K562 (cell line): ENCODE measurements at regions not wholly inside any gene's neighbourhood (a gene's known extent, or its start where the extent isn't known, plus 50 kb on each side); places are given as distances from the start of the nearest gene placed in this dataset.

Source experiments
- ATAC-seq: fragments of 200-7000 bp; cut with Tn5 transposase; 3 replicates; pipeline ENCODE4 v1.9.1; 2020; ENCODE audit warnings: moderate library complexity
- BruUV-seq: library from RNA; stranded (reverse); fragments of 400-500 nt; replicated peaks from 2 replicates; lab custom pipeline; 2021; lab: Mats Ljungman, UMichigan
- CTCF ChIA-PET: fragments of 300-600 bp; formaldehyde crosslinking; extraction: SDS; loops from one replicate; lab custom pipeline; 2021; ENCODE audit warnings: low intra/inter-chr PET ratio; lab: Yijun Ruan, JAX
- POLR2A ChIA-PET: fragments of 300-600, 350-650 bp; sonication (Branson Sonifier 250); formaldehyde crosslinking; extraction: SDS; loops from one replicate; lab custom pipeline; 2021; ENCODE audit warnings: antibody characterized with exemption, inconsistent platforms; lab: Yijun Ruan, JAX
- DNase-seq, 4 experiments: peaks; one replicate each; pipeline versions ENCODE4 v3.0.0 to v3.0.0-alpha.2; 2011 to 2018; ENCODE audit warnings: low spot score in 3 of 4, mixed read lengths in 3 of 4; ENCODE audit errors: extremely low read depth in 1 of 4
- FAIRE-seq: peaks from 2 replicates; lab custom pipeline; 2011; peaks lifted over from hg19 to GRCh38; lab: Jason Lieb, UNC
- H2AFZ ChIP-seq: 2 replicates; pipeline ENCODE4 v1.6.0; 2011; ENCODE audit warnings: low read depth, low read length, control low read depth, inconsistent platforms
- H3K27ac ChIP-seq: fragments of 200-600 bp; 3 replicates; pipeline ENCODE4 v1.8.0; 2011; ENCODE audit warnings: low read depth, mild to moderate bottlenecking, control low read depth, inconsistent platforms, low read length, moderate library complexity, mixed read lengths; ENCODE audit errors: extremely low read depth
- H3K27me3 ChIP-seq, 2 experiments: fragments of 300-600 bp in 1 of 2; 2 replicates in 1 of 2; 3 replicates in 1 of 2; pipeline versions ENCODE4 v1.6.0 to v1.8.0; 2011; ENCODE audit warnings: inconsistent platforms in 2 of 2, low read length in 2 of 2, mild to moderate bottlenecking in 1 of 2, mixed read lengths in 1 of 2, moderate library complexity in 1 of 2; ENCODE audit not compliant: control insufficient read depth in 2 of 2, insufficient read depth in 2 of 2
- H3K36me3 ChIP-seq: fragments of 300-600 bp; 3 replicates; pipeline ENCODE4 v1.8.0; 2011; ENCODE audit warnings: mild to moderate bottlenecking, low read length, inconsistent platforms; ENCODE audit not compliant: control insufficient read depth, insufficient read depth
- H3K4me1 ChIP-seq, 2 experiments: fragments of 200-600 bp in 1 of 2; replicated peaks in 1 of 2; 2 replicates in 1 of 2; 3 replicates in 1 of 2; pipeline versions ENCODE4 v1.5.1 to v1.8.0; 2011; ENCODE audit warnings: inconsistent platforms in 2 of 2, low read length in 2 of 2, mild to moderate bottlenecking in 1 of 2, mixed read lengths in 1 of 2, moderate library complexity in 1 of 2; ENCODE audit not compliant: control insufficient read depth in 2 of 2, insufficient read depth in 2 of 2
- H3K4me2 ChIP-seq: 2 replicates; pipeline ENCODE4 v1.6.1; 2011; ENCODE audit warnings: low read length, control low read depth, inconsistent platforms, mixed read lengths; ENCODE audit not compliant: insufficient read depth
- H3K4me3 ChIP-seq: fragments of 200-600 bp; sonication (generic), shearing (Covaris generic); 2 replicates; pipeline ENCODE4 v1.5.1; 2016; ENCODE audit warnings: control low read depth, inconsistent platforms
- H3K79me2 ChIP-seq: fragments of 200-600 bp; 3 replicates; pipeline ENCODE4 v1.8.0; 2011; ENCODE audit warnings: low read length, inconsistent platforms; ENCODE audit not compliant: control insufficient read depth, insufficient read depth
- H3K9ac ChIP-seq, 2 experiments: 2 replicates each; pipeline versions ENCODE4 v1.6.0 to v1.6.1; 2011; ENCODE audit warnings: low read depth in 2 of 2, low read length in 2 of 2, control low read depth in 1 of 2, inconsistent platforms in 1 of 2, mild to moderate bottlenecking in 1 of 2, mixed read lengths in 1 of 2; ENCODE audit not compliant: insufficient read depth in 1 of 2
- H3K9me1 ChIP-seq: one replicate; pipeline ENCODE4 v1.6.0; 2011; ENCODE audit warnings: inconsistent platforms, mild to moderate bottlenecking, low read length, moderate library complexity; ENCODE audit not compliant: control insufficient read depth, insufficient read depth
- H3K9me3 ChIP-seq: replicated peaks from 2 replicates; pipeline ENCODE4 v1.5.1; 2011; ENCODE audit warnings: low read depth, low read length, inconsistent platforms; ENCODE audit not compliant: control insufficient read depth, insufficient read depth
- H4K20me1 ChIP-seq: replicated peaks from 2 replicates; pipeline ENCODE4 v1.6.1; 2011; ENCODE audit warnings: low read length, inconsistent platforms, mixed read lengths; ENCODE audit not compliant: control insufficient read depth, insufficient read depth
- POLR3A ChIP-seq: IDR thresholded peaks from 2 replicates; pipeline ENCODE4 v1.6.1; 2011; ENCODE audit warnings: borderline replicate concordance, mild to moderate bottlenecking, moderate library complexity; ENCODE audit not compliant: insufficient read length, insufficient read depth; ENCODE audit errors: extremely low read depth
- RB1 ChIP-seq: fragments of 450-650 bp; IDR thresholded peaks from 2 replicates; pipeline ENCODE4 v1.6.1; 2017; ENCODE audit warnings: low read depth, mild to moderate bottlenecking
- RBM25 ChIP-seq: fragments of 200-400 bp; formaldehyde crosslinking; IDR thresholded peaks from 2 replicates; pipeline ENCODE4 v1.6.1; 2018; ENCODE audit warnings: low read length, low read depth, moderate library complexity; ENCODE audit not compliant: severe bottlenecking
- SAP30 ChIP-seq: fragments of 200-600 bp; sonication (generic); IDR thresholded peaks from 2 replicates; pipeline ENCODE4 v1.6.1; 2012; ENCODE audit warnings: borderline replicate concordance, low read depth, mild to moderate bottlenecking, moderate library complexity, low read length, control low read depth, inconsistent platforms; ENCODE audit not compliant: insufficient read depth, poor library complexity, severe bottlenecking
- WGBS: fragments of 100-300 bp; shearing (Covaris generic); methylation state at CpG from one replicate; pipeline ENCODE4 v1.1.6; 2016; ENCODE audit warnings: low coverage, mixed read lengths; ENCODE audit not compliant: insufficient coverage; ENCODE audit errors: missing lambda C conversion rate; 5-methylcytosine and 5-hydroxymethylcytosine counted together
- in situ Hi-C: fragments of 300-500 bp; cut with MboI; formaldehyde crosslinking; loops from 4 replicates; pipeline ENCODE4 v1.15.0; 2018; ENCODE audit warnings: inconsistent platforms, mixed read lengths
- intact Hi-C: fragments of 100-400 bp; cut with micrococcal nuclease; formaldehyde crosslinking; loops from 2 replicates; pipeline ENCODE4 v1.14.2; 2022
- TF ChIP-seq, protein P1 (sequence below): fragments of 450-650 bp; IDR thresholded peaks from 2 replicates; pipeline ENCODE4 v1.6.1; 2014; ENCODE audit warnings: low read depth, mild to moderate bottlenecking, moderate library complexity, borderline replicate concordance
- TF ChIP-seq, protein P2 (sequence below): fragments of 450-650 bp; formaldehyde crosslinking; IDR thresholded peaks from 2 replicates; pipeline ENCODE4 v1.4.0; 2022; ENCODE audit warnings: mild to moderate bottlenecking, moderate library complexity
- TF ChIP-seq, protein P3 (sequence below), 2 experiments: fragments of 450-650 bp in 1 of 2; sonication (generic) in 1 of 2; formaldehyde crosslinking; conservative IDR thresholded peaks; 2 replicates each; pipeline versions ENCODE4 v1.4.0 to v1.8.1; 2020 to 2022; ENCODE audit warnings: mild to moderate bottlenecking in 1 of 2, missing genetic modification reagents in 1 of 2
- TF ChIP-seq, protein P4 (sequence below): sonication (generic); formaldehyde crosslinking; IDR thresholded peaks from 2 replicates; pipeline ENCODE4 v1.8.1; 2023; ENCODE audit warnings: mild to moderate bottlenecking, missing genetic modification reagents

DNA sequence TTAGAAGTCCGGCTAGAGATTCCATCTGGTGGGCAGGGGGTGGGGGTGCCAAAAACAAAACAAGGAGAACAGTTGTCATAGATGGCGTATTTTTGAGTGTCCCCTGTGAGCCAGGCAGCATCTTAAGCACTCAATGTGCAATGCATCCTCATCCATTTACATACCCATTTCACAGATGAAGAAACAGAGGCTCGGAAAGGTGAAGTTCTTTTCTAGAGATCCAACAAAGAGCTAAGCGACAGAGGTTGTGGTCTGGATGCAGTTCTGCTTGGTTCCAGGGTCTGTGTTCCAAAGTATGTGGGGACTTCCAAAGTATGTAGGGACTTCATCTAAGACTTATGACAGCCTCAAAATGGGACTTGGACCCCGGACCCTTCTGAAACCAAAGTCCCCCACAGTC is 277.8 kb downstream of the MN1 start:
- in situ Hi-C loops (no loop called here), intact Hi-C loops (no loop called here)
- Histone ChIP-seq H3K4me1 (no peaks in the 10 kb centered on the region), H3K4me3 (no peak overlapping the region), H3K9me1 (no peaks in the 10 kb centered on the region), H3K27me3 (peaks cover 0 to 4% of the 10 kb centered on the region in 2 experiments; a peak in 1 of 5 replicates), H3K9me3 (no peaks in the 10 kb centered on the region), H2AFZ (no peak overlapping the region), H4K20me1 (no peaks in the 10 kb centered on the region), H3K4me2 (no peak overlapping the region), H3K9ac (no peak overlapping the region), H3K36me3 (no peaks in the 10 kb centered on the region), H3K79me2 (no peaks in the 10 kb centered on the region), H3K27ac (no peak overlapping the region)
- FAIRE-seq (no peak), DNase-seq (no peak), ATAC-seq (no peak)
- BruUV-seq, result no TSS peak
- CTCF ChIA-PET, result no interaction called here
- 0% methylated on average over 5 of the region's 5 CpGs for WGBS
- POLR2A ChIA-PET, result no interaction called here
- TF ChIP-seq RB1, result no peak
- peak; percentile 59 for TF ChIP-seq RBM25

DNA sequence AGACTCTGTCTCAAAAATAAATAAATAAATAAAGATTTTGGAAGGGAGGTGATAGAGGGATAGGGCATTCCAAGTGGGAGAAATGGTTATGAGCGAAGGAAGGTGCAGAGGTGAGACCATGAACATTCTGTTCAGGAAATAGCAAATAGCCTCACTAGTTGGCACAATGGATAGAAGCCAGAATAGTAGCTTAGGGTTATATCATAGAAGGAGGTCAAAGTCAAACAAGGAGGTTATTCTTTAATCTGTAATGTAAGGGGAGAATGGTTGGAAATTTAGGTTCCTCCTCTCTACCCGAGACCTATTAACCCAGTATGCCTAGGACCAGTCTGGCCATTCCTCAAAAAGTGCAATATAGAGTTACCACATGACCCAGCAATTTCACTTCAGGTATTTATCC is 275.8 kb downstream of the MN1 start:
- no peaks in the 10 kb centered on the region for H3K36me3 ChIP-seq
- H4K20me1 ChIP-seq, result no peaks in the 10 kb centered on the region
- 7% methylated on average over 2 of the region's 2 CpGs for WGBS
- no TSS peak for BruUV-seq
- H3K4me2 ChIP-seq, result no peak overlapping the region
- no peaks in the 10 kb centered on the region for H3K9me3 ChIP-seq
- no peak for FAIRE-seq
- H3K27me3 ChIP-seq, result peaks cover 0 to 4% of the 10 kb centered on the region in 2 experiments; a peak in 1 of 5 replicates
- no peaks in the 10 kb centered on the region for H3K79me2 ChIP-seq
- H3K9me1 ChIP-seq, result no peaks in the 10 kb centered on the region
- no peak overlapping the region for H2AFZ ChIP-seq
- CTCF ChIA-PET, result no interaction called here
- no peak overlapping the region for H3K27ac ChIP-seq
- ATAC-seq, result no peak
- no peaks in the 10 kb centered on the region for H3K4me1 ChIP-seq
- intact Hi-C loops (no loop called here), in situ Hi-C loops (no loop called here)
- H3K9ac ChIP-seq, result no peak overlapping the region
- DNase-seq, result no peak
- H3K4me3 ChIP-seq, result no peak overlapping the region
- POLR2A ChIA-PET, result no interaction called here
- TF ChIP-seq, protein P1, sequence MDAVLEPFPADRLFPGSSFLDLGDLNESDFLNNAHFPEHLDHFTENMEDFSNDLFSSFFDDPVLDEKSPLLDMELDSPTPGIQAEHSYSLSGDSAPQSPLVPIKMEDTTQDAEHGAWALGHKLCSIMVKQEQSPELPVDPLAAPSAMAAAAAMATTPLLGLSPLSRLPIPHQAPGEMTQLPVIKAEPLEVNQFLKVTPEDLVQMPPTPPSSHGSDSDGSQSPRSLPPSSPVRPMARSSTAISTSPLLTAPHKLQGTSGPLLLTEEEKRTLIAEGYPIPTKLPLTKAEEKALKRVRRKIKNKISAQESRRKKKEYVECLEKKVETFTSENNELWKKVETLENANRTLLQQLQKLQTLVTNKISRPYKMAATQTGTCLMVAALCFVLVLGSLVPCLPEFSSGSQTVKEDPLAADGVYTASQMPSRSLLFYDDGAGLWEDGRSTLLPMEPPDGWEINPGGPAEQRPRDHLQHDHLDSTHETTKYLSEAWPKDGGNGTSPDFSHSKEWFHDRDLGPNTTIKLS, result no peak
- TF ChIP-seq POLR3A, result no peak
- TF ChIP-seq SAP30, result no peak
- TF ChIP-seq, protein P2, sequence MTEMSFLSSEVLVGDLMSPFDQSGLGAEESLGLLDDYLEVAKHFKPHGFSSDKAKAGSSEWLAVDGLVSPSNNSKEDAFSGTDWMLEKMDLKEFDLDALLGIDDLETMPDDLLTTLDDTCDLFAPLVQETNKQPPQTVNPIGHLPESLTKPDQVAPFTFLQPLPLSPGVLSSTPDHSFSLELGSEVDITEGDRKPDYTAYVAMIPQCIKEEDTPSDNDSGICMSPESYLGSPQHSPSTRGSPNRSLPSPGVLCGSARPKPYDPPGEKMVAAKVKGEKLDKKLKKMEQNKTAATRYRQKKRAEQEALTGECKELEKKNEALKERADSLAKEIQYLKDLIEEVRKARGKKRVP (CRISPR knock-in tag), result no peak
- TF ChIP-seq, protein P3, sequence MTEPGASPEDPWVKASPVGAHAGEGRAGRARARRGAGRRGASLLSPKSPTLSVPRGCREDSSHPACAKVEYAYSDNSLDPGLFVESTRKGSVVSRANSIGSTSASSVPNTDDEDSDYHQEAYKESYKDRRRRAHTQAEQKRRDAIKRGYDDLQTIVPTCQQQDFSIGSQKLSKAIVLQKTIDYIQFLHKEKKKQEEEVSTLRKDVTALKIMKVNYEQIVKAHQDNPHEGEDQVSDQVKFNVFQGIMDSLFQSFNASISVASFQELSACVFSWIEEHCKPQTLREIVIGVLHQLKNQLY (CRISPR knock-in tag; conservative IDR thresholded peaks at IDR 0.05), result no peak
- TF ChIP-seq, protein P4, sequence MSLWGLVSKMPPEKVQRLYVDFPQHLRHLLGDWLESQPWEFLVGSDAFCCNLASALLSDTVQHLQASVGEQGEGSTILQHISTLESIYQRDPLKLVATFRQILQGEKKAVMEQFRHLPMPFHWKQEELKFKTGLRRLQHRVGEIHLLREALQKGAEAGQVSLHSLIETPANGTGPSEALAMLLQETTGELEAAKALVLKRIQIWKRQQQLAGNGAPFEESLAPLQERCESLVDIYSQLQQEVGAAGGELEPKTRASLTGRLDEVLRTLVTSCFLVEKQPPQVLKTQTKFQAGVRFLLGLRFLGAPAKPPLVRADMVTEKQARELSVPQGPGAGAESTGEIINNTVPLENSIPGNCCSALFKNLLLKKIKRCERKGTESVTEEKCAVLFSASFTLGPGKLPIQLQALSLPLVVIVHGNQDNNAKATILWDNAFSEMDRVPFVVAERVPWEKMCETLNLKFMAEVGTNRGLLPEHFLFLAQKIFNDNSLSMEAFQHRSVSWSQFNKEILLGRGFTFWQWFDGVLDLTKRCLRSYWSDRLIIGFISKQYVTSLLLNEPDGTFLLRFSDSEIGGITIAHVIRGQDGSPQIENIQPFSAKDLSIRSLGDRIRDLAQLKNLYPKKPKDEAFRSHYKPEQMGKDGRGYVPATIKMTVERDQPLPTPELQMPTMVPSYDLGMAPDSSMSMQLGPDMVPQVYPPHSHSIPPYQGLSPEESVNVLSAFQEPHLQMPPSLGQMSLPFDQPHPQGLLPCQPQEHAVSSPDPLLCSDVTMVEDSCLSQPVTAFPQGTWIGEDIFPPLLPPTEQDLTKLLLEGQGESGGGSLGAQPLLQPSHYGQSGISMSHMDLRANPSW (CRISPR knock-in tag), result no peak
